Endodermal cell (in vitro differentiated cells): ENCODE measurements at regions not wholly inside any gene's neighbourhood (a gene's known extent, or its start where the extent isn't known, plus 50 kb on each side); places are given as distances from the start of the nearest gene placed in this dataset.

Experiments
- DNase-seq: peaks from one replicate; pipeline ENCODE4 v3.0.0-alpha.2; 2017
- H3K27ac ChIP-seq: 2 replicates; pipeline ENCODE4 v1.5.1; 2013; ENCODE audit warnings: mild to moderate bottlenecking, low read depth, low read length, moderate library complexity
- H3K27me3 ChIP-seq: 2 replicates; pipeline ENCODE4 v1.6.1; 2013; ENCODE audit warnings: mild to moderate bottlenecking, low read length, moderate library complexity; ENCODE audit not compliant: insufficient read depth, control insufficient read depth, poor library complexity, severe bottlenecking
- H3K36me3 ChIP-seq: 2 replicates; pipeline ENCODE4 v1.7.0; 2013; ENCODE audit warnings: mild to moderate bottlenecking, low read length, moderate library complexity; ENCODE audit not compliant: control insufficient read depth, insufficient read depth
- H3K4me1 ChIP-seq: one replicate; pipeline ENCODE4 v1.7.0; 2013; ENCODE audit warnings: low read length; ENCODE audit not compliant: control insufficient read depth, insufficient read depth
- H3K4me3 ChIP-seq: 2 replicates; pipeline ENCODE4 v1.5.1; 2013; ENCODE audit warnings: mild to moderate bottlenecking, low read length, moderate library complexity
- H3K9ac ChIP-seq: 2 replicates; pipeline ENCODE4 v1.6.1; 2013; ENCODE audit warnings: mild to moderate bottlenecking, low read length, moderate library complexity; ENCODE audit not compliant: poor library complexity, severe bottlenecking; ENCODE audit errors: extremely low read depth
- H3K9me3 ChIP-seq: 2 replicates; pipeline ENCODE4 v1.6.1; 2013; ENCODE audit warnings: mild to moderate bottlenecking, low read length, moderate library complexity; ENCODE audit not compliant: control insufficient read depth
- H3K27ac Mint-ChIP-seq: 2 replicates; pipeline ENCODE4 v1.8.0; 2020; ENCODE audit warnings: mixed read lengths
- H3K27me3 Mint-ChIP-seq: 2 replicates; pipeline ENCODE4 v1.8.0; 2021; ENCODE audit warnings: mild to moderate bottlenecking, mixed read lengths; ENCODE audit not compliant: insufficient read depth
- H3K36me3 Mint-ChIP-seq: 2 replicates; pipeline ENCODE4 v1.8.0; 2020; ENCODE audit warnings: low read depth, mixed read lengths
- H3K4me1 Mint-ChIP-seq: 2 replicates; pipeline ENCODE4 v1.8.0; 2020; ENCODE audit warnings: mixed read lengths
- H3K4me3 Mint-ChIP-seq: 2 replicates; pipeline ENCODE4 v1.8.0; 2020; ENCODE audit warnings: mild to moderate bottlenecking, moderate library complexity, mixed read lengths
- H3K9me3 Mint-ChIP-seq: 2 replicates; pipeline ENCODE4 v1.8.0; 2020; ENCODE audit warnings: mild to moderate bottlenecking, mixed read lengths
- CTCF ChIP-seq: fragments of 200-600 bp; sonication (generic); conservative IDR thresholded peaks from 2 replicates; pipeline ENCODE4 v1.5.0; 2021; ENCODE audit warnings: antibody characterized with exemption, mild to moderate bottlenecking
- WGBS, 2 experiments: methylation state at CpG; one replicate each; pipeline versions ENCODE4 v1.1.5 to v1.1.7; 2013; ENCODE audit warnings: missing lambda C conversion rate in 2 of 2, mixed read lengths in 1 of 2; ENCODE audit not compliant: insufficient coverage in 1 of 2, insufficient read length in 1 of 2; 5-methylcytosine and 5-hydroxymethylcytosine counted together

GRCh38 chr21:25092441-25093011 is 514.8 kb downstream of the MRPL39 start:
- Histone ChIP-seq H3K4me1 (no peaks in the 10 kb centered on the region), H3K27me3 (no peaks in the 10 kb centered on the region), H3K9ac (no peak overlapping the region), H3K4me3 (no peak overlapping the region), H3K27ac (no peak overlapping the region), H3K36me3 (no peaks in the 10 kb centered on the region), H3K9me3 (peaks cover 6% of the 10 kb centered on the region)
- Mint-ChIP-seq H3K4me1 (no peaks in the 10 kb centered on the region), H3K9me3 (peaks cover 36% of the 10 kb centered on the region), H3K36me3 (no peaks in the 10 kb centered on the region), H3K27ac (no peak overlapping the region), H3K27me3 (no peaks in the 10 kb centered on the region), H3K4me3 (no peak overlapping the region)
- no peak for DNase-seq
- no peak for TF ChIP-seq CTCF
- WGBS, 2 experiments: 84 to 90% methylated on average over 3 to 8 of the region's 8 CpGs

GRCh38 chr21:25081096-25081495 is 526.2 kb downstream of the MRPL39 start:
- H3K9me3 ChIP-seq: no peaks in the 10 kb centered on the region
- Mint-ChIP-seq H3K4me3 (no peak overlapping the region), H3K9me3 (peaks cover 55% of the 10 kb centered on the region), H3K27ac (no peak overlapping the region), H3K36me3 (no peaks in the 10 kb centered on the region), H3K4me1 (peaks cover 8% of the 10 kb centered on the region), H3K27me3 (no peaks in the 10 kb centered on the region)
- H3K9ac ChIP-seq: no peak overlapping the region
- no peak overlapping the region for H3K27ac ChIP-seq
- H3K36me3 ChIP-seq: no peaks in the 10 kb centered on the region
- H3K27me3 ChIP-seq: no peaks in the 10 kb centered on the region
- no peak for DNase-seq
- 90 to 100% methylated on average over 3 of the region's 4 CpGs for WGBS, 2 experiments
- no peak for TF ChIP-seq CTCF
- H3K4me1 ChIP-seq: peaks cover 8% of the 10 kb centered on the region
- no peak overlapping the region for H3K4me3 ChIP-seq

- Histone ChIP-seq H3K4me1 (peaks cover 8% of the 10 kb centered on the region), H3K9me3 (no peaks in the 10 kb centered on the region), H3K27me3 (no peaks in the 10 kb centered on the region), H3K36me3 (no peaks in the 10 kb centered on the region), H3K27ac (no peak overlapping the region), H3K9ac (no peak overlapping the region), H3K4me3 (no peak overlapping the region)
- 89 to 100% methylated on average over 1 of the region's 1 CpG for WGBS, 2 experiments
- no peaks in the 10 kb centered on the region for H3K36me3 Mint-ChIP-seq
- no peak overlapping the region for H3K4me3 Mint-ChIP-seq
- peaks cover 8% of the 10 kb centered on the region for H3K4me1 Mint-ChIP-seq
- no peak for DNase-seq
- TF ChIP-seq CTCF: no peak
- H3K9me3 Mint-ChIP-seq: peaks cover 55% of the 10 kb centered on the region
- H3K27me3 Mint-ChIP-seq: no peaks in the 10 kb centered on the region
- H3K27ac Mint-ChIP-seq: no peak overlapping the region
These were observed 526.6 kb downstream of the MRPL39 start for GRCh38 chr21:25080661-25081060.
